Neural progenitor cell (in vitro differentiated cells): ENCODE measurements at regions not wholly inside any gene's neighbourhood (a gene's known extent, or its start where the extent isn't known, plus 50 kb on each side); places are given as distances from the start of the nearest gene placed in this dataset.
"Not testable (repeated sequence)": the region's sequence is repeated elsewhere in the genome, so short reads cannot be mapped to it uniquely, and the experiment has no call there.

ENCODE experiments used
- DNase-seq: peaks from one replicate; pipeline ENCODE4 v3.0.0-alpha.2; 2016; ENCODE audit warnings: low spot score
- H2AFZ ChIP-seq: fragments of 200-600 bp; sonication (generic); replicated peaks from 2 replicates; pipeline ENCODE4 v1.6.1; 2016; ENCODE audit warnings: antibody characterized with exemption
- H3F3A ChIP-seq: fragments of 200-600 bp; sonication (generic); 2 replicates; pipeline ENCODE4 v1.6.1; 2016; ENCODE audit warnings: antibody characterized with exemption, low read depth
- H3K27ac ChIP-seq: fragments of 200-600 bp; sonication (generic); 2 replicates; pipeline ENCODE4 v1.5.1; 2016; ENCODE audit warnings: mild to moderate bottlenecking
- H3K27me3 ChIP-seq: fragments of 200-600 bp; sonication (generic); 2 replicates; pipeline ENCODE4 v1.6.1; 2016; ENCODE audit warnings: mild to moderate bottlenecking, moderate library complexity
- H3K36me3 ChIP-seq: fragments of 200-600 bp; sonication (generic); 2 replicates; pipeline ENCODE4 v1.5.1; 2016
- H3K4me1 ChIP-seq: fragments of 200-600 bp; sonication (generic); 2 replicates; pipeline ENCODE4 v1.6.1; 2016; ENCODE audit warnings: mixed run types
- H3K4me2 ChIP-seq: fragments of 200-600 bp; sonication (generic); 2 replicates; pipeline ENCODE4 v1.6.1; 2016
- H3K4me3 ChIP-seq: fragments of 200-600 bp; sonication (generic); 2 replicates; pipeline ENCODE4 v1.5.1; 2016
- H3K79me2 ChIP-seq: fragments of 200-600 bp; sonication (generic); 2 replicates; pipeline ENCODE4 v1.6.1; 2016; ENCODE audit warnings: low read depth
- H3K9ac ChIP-seq: fragments of 200-600 bp; sonication (generic); 2 replicates; pipeline ENCODE4 v1.6.1; 2016
- H3K9me3 ChIP-seq: fragments of 200-600 bp; sonication (generic); 2 replicates; pipeline ENCODE4 v1.5.1; 2016; ENCODE audit warnings: low read depth
- H4K20me1 ChIP-seq: fragments of 200-600 bp; sonication (generic); 2 replicates; pipeline ENCODE4 v1.6.1; 2016; ENCODE audit warnings: low read depth
- H3K27ac Mint-ChIP-seq: 3 replicates; pipeline ENCODE4 v1.8.0; 2021; ENCODE audit warnings: mixed read lengths
- H3K27me3 Mint-ChIP-seq: 2 replicates; pipeline ENCODE4 v1.8.0; 2022; ENCODE audit warnings: low read depth, mild to moderate bottlenecking, inconsistent platforms, moderate library complexity, mixed read lengths; ENCODE audit not compliant: insufficient read depth
- H3K36me3 Mint-ChIP-seq: 3 replicates; pipeline ENCODE4 v1.8.0; 2021; ENCODE audit warnings: mixed read lengths
- H3K4me1 Mint-ChIP-seq: 3 replicates; pipeline ENCODE4 v1.8.0; 2021; ENCODE audit warnings: mixed read lengths
- H3K4me3 Mint-ChIP-seq: 3 replicates; pipeline ENCODE4 v1.8.0; 2021; ENCODE audit warnings: mild to moderate bottlenecking, moderate library complexity, mixed read lengths
- H3K9me3 Mint-ChIP-seq: 3 replicates; pipeline ENCODE4 v1.8.0; 2020; ENCODE audit warnings: mixed read lengths
- CTCF ChIP-seq: fragments of 200-600 bp; sonication (generic); IDR thresholded peaks from 2 replicates; pipeline ENCODE4 v1.5.1; 2017; ENCODE audit warnings: antibody characterized with exemption, mild to moderate bottlenecking
- EZH2 ChIP-seq: fragments of 200-600 bp; sonication (generic); IDR thresholded peaks from 2 replicates; pipeline ENCODE4 v1.6.1; 2017; ENCODE audit warnings: antibody characterized with exemption, mild to moderate bottlenecking, moderate library complexity
- EZH2phosphoT487 ChIP-seq: fragments of 200-600 bp; sonication (generic); IDR thresholded peaks from 2 replicates; pipeline ENCODE4 v1.6.1; 2017; ENCODE audit warnings: antibody characterized with exemption

- no peaks in the 10 kb centered on the region for H3F3A ChIP-seq
- H4K20me1 ChIP-seq, result no peaks in the 10 kb centered on the region
- H3K4me2 ChIP-seq, result no peak overlapping the region
- H3K27ac ChIP-seq, result no peak overlapping the region
- Mint-ChIP-seq H3K4me3 (no peak overlapping the region), H3K27ac (no peak overlapping the region), H3K27me3 (no peaks in the 10 kb centered on the region), H3K36me3 (no peaks in the 10 kb centered on the region), H3K9me3 (no peaks in the 10 kb centered on the region), H3K4me1 (no peaks in the 10 kb centered on the region)
- H2AFZ ChIP-seq, result no peak overlapping the region
- no peaks in the 10 kb centered on the region for H3K4me1 ChIP-seq
- H3K79me2 ChIP-seq, result no peaks in the 10 kb centered on the region
- no peaks in the 10 kb centered on the region for H3K27me3 ChIP-seq
- H3K9me3 ChIP-seq, result no peaks in the 10 kb centered on the region
- no peak for DNase-seq
- TF ChIP-seq EZH2, result no peak
- TF ChIP-seq EZH2phosphoT487, result no peak
- TF ChIP-seq CTCF, result no peak
- H3K4me3 ChIP-seq, result no peak overlapping the region
- no peak overlapping the region for H3K9ac ChIP-seq
- no peaks in the 10 kb centered on the region for H3K36me3 ChIP-seq
Measured at GRCh38 chr14:43306053-43306452, 1201.0 kb downstream of the FSCB start.

- TF ChIP-seq EZH2phosphoT487, result no peak
- no peak for TF ChIP-seq CTCF
- no peak for TF ChIP-seq EZH2
Measured at GRCh38 chr14:43297794-43298193, 1209.3 kb downstream of the FSCB start.

GRCh38 chr14:43296061-43296460, 1211.0 kb downstream of the FSCB start:
- H3K27ac Mint-ChIP-seq, H2AFZ ChIP-seq, H3K27me3 Mint-ChIP-seq, H3K4me1 ChIP-seq, H3K27ac ChIP-seq, H4K20me1 ChIP-seq, DNase-seq, H3K79me2 ChIP-seq, H3K9me3 Mint-ChIP-seq, H3K9ac ChIP-seq, H3F3A ChIP-seq, H3K4me3 ChIP-seq, H3K27me3 ChIP-seq, H3K4me2 ChIP-seq, H3K4me1 Mint-ChIP-seq, H3K4me3 Mint-ChIP-seq, H3K9me3 ChIP-seq, H3K36me3 ChIP-seq, H3K36me3 Mint-ChIP-seq: not testable (repeated sequence)

More at GRCh38 chr14:43297794-43298193, 1209.3 kb downstream of the FSCB start:
- Histone ChIP-seq H3K4me1 (no peaks in the 10 kb centered on the region), H4K20me1 (no peaks in the 10 kb centered on the region), H3K4me2 (no peak overlapping the region), H2AFZ (no peak overlapping the region), H3K36me3 (no peaks in the 10 kb centered on the region), H3K27ac (no peak overlapping the region), H3K79me2 (no peaks in the 10 kb centered on the region), H3K27me3 (no peaks in the 10 kb centered on the region), H3K4me3 (no peak overlapping the region), H3K9me3 (no peaks in the 10 kb centered on the region), H3K9ac (no peak overlapping the region), H3F3A (no peaks in the 10 kb centered on the region)
- no peaks in the 10 kb centered on the region for H3K9me3 Mint-ChIP-seq
- no peaks in the 10 kb centered on the region for H3K36me3 Mint-ChIP-seq
- H3K27ac Mint-ChIP-seq, result no peak overlapping the region
- no peaks in the 10 kb centered on the region for H3K27me3 Mint-ChIP-seq
- DNase-seq, result no peak
- H3K4me3 Mint-ChIP-seq, result no peak overlapping the region
- no peaks in the 10 kb centered on the region for H3K4me1 Mint-ChIP-seq

GRCh38 chr14:43285575-43285974, 1221.5 kb downstream of the FSCB start:
- no peaks in the 10 kb centered on the region for H3K36me3 Mint-ChIP-seq
- H2AFZ ChIP-seq, result no peak overlapping the region
- no peak overlapping the region for H3K27ac Mint-ChIP-seq
- H3K4me2 ChIP-seq, result no peak overlapping the region
- H3K4me1 ChIP-seq, result no peaks in the 10 kb centered on the region
- DNase-seq, result no peak
- no peaks in the 10 kb centered on the region for H4K20me1 ChIP-seq
- no peaks in the 10 kb centered on the region for H3K4me1 Mint-ChIP-seq
- no peaks in the 10 kb centered on the region for H3K27me3 ChIP-seq
- H3K4me3 ChIP-seq, result no peak overlapping the region
- H3K9me3 ChIP-seq, result no peaks in the 10 kb centered on the region
- no peak for TF ChIP-seq EZH2phosphoT487
- no peak for TF ChIP-seq CTCF
- H3K79me2 ChIP-seq, result no peaks in the 10 kb centered on the region
- no peak overlapping the region for H3K9ac ChIP-seq
- no peaks in the 10 kb centered on the region for H3K36me3 ChIP-seq
- no peak overlapping the region for H3K27ac ChIP-seq
- no peaks in the 10 kb centered on the region for H3K9me3 Mint-ChIP-seq
- H3F3A ChIP-seq, result no peaks in the 10 kb centered on the region
- no peaks in the 10 kb centered on the region for H3K27me3 Mint-ChIP-seq
- no peak overlapping the region for H3K4me3 Mint-ChIP-seq
